Stimulated activated CD4-positive, alpha-beta T cell treated with anti-CD3 and anti-CD28 coated beads, Interleukin-1b, Interleukin-23, amount 100 ng/mL, for 24 hours (primary cell): ENCODE measurements at regions not wholly inside any gene's neighbourhood (a gene's known extent, or its start where the extent isn't known, plus 50 kb on each side); places are given as distances from the start of the nearest gene placed in this dataset.
"Not testable (repeated sequence)": the region's sequence is repeated elsewhere in the genome, so short reads cannot be mapped to it uniquely, and the experiment has no call there.

ENCODE experiments used
- DNase-seq, 4 experiments: peaks; one replicate each; pipeline ENCODE4 v3.0.0-alpha.2; 2020; ENCODE audit warnings: low read depth in 4 of 4, low spot score in 1 of 4

DNA sequence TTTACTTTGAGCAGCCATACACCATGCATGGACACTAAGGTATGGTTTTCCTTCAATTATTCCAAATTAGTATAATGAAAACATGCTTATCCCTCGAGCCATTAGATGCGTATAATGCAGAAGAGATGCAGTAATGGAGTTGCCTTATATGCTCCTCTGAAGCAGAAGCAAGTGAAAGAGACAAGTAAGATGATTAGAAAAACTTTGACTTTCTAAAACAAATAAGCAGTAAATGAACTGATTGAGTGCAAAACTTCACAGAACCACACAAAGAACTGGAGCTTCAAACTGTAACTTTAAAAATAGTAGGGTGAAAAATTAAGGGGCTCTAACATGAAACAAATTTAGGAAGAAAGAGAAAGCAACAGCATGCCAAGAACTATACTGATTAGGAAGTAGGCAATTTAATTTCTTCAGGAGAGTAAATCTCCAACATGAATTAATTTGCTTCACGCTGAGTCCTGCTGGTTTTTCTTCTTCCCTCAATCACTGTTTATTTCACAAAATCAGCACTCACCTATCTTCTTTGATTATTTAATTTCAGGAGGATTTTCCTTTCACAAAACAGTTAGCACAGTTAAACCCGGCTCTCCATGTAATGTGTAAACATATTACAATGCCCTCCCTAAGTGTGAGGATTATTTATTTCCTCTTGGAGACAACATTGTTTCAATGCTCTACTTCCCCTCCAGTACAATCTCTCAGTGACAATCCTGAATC, 90.3 kb upstream of the PAM start:
- DNase-seq: no peak

DNA sequence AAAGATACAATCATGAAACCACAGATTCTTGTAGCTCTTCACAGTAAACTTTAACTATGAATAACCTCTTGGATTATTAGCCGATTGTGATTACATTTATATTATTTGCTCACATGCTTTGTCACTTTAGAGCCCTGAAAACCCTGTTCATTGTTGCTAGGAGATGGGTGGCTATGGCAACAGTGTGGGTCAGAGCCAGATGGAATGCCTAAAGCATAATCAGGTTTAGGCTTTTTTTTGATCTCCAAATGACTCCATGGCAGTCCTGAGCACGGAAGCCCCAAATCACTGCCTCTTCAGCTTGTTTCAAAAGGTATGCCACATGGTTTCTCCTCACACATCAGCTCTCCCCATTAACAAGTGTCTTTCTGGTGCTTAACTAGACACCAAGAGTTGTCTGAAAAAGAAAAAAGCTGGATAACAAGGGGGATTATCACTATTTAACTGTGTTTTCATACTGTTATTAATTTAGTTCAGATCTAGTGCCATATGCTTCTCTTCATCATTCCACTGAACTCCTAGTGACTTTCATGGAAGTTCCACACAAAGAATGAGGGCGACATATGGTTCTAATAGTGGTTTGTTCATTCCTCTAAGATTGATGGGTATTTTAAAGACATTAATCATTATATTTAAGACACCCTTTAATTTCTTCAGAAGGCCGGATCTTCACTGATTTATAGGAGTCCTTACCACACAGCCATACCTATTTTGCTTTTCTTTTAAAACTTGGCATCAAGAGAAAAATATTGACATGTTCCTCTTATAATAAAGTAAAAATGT, 88.8 kb upstream of the PAM start:
- DNase-seq: no peak

DNA sequence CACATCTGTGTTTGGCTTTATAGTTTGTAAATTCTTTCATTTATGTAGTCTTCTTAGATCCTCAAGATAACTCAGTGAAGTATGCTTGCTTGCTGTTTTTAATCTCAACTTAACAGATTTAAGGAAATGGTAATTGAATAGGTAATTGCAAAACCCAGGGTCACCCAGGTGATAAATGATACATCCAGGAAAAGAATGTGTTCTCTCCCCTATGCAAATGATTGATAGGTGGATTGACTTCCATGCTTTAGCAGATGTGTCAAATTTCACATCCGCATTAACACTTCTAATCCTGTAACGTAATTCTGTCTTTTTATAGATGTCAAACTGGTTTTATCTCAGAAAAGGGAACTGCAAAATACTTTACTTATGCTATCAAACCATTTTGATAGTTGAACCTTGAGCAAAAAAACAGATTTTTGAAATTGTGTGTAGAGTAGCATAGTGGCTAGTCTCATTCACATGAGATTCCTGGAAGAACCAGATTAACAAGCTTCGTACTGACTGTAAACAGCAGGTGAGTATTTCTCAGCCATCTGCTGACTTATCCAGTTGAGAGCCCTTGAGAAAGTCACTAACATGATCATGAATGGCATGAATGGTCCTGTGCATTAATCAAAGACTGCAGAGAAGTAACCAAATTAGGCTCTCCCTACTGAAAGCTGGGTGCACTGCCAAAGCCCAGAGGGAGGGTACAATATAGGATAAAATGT, 86.7 kb upstream of the PAM start:
- no peak for DNase-seq

DNA sequence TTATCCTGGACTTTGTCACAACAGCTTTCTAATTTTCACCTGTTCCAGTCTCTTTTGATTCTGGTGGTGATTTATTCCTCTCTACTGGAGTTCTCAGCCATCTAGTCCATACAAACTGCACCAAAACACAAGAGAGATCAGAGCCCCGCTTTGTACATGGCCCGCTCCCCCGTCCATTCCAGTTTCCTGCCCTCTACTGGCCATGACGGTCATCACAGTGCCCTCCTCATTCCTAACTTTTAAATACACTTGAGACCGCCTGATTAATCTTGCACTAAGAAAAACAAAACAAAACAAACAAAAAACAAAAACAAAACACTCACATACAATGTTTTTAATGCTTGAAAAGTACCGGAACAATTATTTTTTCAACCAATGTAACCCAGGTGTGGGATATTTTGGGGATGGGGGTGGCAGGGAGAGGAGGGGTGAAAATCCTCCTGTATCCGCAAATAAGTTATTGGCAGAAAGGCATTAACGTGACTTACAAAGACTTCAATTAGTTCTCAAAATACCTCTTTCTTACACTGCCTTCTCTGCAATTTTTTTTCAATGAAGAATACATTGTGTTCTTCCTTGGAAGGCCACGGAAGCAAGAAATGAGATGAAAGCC, 84.8 kb upstream of the PAM start:
- no peak for DNase-seq

DNA sequence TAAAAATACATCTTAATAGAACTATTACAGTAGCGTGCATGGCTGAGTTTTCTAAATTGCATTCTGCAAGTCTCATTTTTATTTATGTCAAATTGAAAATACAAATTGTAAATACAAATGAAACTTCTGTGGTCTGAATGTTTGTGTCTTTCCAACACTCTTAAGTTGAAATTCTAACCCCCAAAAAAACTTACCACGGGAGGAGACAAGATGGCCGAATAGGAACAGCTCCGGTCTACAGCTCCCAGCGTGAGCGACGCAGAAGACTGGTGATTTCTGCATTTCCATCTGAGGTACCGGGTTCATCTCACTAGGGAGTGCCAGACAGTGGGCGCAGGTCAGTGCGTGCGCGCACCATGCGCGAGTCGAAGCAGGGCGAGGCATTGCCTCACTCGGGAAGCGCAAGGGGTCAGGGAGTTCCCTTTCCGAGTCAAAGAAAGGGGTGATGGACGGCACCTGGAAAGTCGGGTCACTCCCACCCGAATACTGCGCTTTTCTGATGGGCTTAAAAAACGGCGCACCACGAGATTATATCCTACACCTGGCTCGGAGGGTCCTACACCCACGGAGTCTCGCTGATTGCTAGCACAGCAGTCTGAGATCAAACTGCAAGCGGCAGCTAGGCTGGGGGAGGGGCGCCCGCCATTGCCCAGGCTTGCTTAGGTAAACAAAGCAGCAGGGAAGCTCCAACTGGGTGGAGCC, 83.9 kb upstream of the PAM start:
- DNase-seq: not testable (repeated sequence)

DNA sequence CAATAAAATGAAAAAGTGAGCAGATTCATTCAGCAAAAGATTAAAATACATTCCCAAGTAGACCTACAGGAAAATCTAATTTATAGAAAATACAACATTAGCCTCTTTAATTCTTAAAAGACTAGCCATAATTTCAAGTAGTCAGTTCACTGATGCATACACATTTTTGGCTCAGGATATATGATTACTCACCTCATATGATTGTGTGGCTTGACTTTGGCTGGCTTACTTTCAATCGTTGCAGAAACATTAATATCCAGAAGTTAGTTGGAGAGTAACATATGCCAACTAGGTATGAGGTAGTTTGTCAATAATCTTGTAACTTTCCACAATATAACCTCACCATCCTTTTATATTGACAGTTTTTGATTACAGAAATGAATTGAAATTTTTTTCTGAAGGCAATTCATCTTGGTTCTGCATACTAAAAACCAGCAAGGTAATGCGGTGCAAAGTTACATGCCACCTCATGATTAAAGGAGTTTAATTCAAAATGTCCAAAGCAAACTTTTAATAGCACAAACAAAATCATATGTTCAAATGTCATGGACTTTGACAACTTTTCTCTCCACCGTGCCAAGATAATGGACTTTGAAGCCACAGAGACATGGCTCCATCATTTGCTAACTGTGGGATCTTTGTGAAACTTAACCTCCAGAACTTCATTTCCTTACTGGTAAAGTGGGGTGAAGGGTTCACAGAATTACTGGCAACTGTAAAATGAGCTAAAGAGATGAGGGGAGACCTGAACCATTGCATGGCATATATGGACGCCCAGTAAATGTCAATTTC, 76.6 kb upstream of the PAM start:
- no peak for DNase-seq

DNA sequence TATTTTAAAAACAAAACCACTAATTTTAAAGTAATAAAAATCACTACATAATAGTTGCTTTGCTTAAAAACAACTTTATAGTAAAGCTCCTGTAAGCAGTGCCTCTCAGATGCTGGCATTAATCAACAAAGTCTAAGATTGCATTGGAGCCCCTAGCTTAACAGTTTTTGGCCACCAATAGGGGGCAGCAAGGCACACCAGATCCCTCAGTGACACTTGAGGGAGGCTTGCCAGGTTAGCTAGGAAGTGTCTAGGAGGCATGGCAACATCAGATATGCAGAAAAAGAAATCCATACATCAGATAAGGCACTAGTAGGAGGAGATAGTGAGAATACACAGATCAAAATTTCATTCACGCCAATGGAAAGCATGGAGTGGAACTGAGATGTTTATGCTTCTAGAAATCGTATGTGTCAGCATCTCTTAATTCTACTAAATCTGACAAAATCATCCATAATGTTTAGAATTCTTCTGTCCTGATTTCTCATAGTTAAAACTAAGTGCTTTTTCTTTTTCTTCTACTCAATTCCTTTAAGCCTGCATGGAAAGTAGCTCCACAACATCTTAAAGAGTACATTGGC, 73.6 kb upstream of the PAM start:
- peak; percentile 39 to 54 (median 49) for DNase-seq

DNA sequence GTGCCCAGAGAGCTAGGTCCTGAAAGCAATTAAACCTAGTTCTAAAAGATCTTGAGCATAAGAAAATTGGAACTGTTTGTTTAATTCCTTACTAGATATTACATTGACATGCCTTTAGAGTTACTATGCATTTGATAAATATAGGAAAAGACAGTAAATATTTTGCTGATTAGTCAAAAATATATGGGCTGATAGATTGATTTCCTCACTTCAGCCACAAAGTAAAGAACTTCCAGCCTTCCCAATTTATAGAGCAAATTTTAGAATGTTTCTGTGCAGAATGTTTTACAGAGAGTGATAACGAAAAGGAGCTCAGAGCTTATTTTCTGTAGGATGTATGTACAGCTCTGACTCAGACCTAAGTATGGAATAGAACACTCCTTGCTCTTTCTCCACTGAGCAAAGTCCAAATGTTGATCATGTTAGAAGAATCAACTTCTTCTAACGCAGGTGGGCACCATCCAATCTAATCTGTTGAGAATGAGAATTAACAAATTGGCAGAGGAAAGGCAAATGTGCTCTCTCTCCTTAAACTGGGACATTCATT, 72.9 kb upstream of the PAM start:
- no peak for DNase-seq

DNA sequence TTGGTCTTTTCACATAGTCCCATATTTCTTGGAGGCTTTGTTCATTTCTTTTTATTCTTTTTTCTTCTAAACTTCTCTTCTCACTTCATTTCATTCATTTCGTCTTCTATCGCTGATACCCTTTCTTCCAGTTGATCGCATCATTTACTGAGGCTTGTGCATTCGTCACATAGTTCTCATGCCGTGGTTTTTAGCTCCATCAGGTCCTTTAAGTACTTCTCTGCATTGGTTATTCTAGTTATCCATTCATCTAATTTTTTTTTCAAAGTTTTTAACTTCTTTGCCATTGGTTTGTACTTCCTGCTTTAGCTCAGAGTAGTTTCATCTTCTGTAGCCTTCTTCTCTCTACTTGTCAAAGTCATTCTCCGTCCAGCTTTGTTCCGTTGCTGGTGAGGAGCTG, 67.0 kb upstream of the PAM start:
- DNase-seq: not testable (repeated sequence)

DNA sequence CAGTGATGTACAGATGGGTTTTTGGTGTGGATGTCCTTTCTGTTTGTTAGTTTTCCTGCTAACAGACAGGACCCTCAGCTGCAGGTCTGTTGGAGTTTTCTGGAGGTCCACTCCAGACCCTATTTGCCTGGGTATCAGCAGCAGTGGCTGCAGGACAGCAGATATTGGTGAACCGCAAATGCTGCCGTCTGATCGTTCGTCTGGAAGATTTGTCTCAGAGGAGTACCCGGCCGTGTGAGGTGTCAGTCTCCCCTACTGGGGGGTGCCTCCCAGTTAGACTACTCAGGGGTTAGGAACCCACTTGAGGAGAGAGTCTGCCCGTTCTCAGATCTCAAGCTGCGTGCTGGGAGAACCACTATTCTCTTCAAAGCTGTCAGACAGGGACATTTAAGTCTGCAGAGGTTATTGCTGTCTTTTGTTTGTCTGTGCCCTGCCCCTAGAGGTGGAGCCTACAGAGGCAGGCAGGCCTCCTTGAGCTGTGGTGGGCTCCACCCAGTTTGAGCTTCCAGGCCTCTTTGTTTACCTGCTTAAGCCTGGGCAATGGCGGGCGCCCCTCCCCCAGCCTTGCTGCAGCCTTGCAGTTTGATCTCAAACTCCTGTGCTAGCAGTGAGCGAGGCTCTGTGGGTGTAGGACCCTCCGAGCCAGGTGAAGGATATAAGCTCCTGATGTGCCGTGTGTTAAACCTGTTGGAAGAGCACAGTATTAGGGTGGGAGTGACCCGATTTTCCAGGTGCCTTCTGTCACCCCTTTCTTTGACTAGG, 66.3 kb upstream of the PAM start:
- DNase-seq: not testable (repeated sequence)

DNA sequence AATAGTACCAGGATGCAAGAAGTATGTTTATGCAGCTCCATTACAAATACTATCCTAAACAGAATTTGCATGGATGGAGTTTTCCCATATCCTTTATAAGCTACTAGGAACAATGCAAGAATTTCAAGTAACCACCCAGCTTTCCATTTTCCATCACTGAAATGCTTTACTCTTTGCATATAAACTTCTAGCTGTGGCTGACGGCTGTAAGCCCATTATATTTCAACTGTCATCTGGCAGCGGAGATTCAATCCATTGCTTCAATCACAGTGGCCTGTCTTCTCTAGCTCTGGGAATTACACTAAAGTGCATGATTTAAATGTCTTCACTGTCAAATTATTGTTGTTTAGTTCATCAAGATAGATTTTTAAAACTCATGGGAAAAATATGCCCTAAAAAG, 64.2 kb upstream of the PAM start:
- DNase-seq: no peak

DNA sequence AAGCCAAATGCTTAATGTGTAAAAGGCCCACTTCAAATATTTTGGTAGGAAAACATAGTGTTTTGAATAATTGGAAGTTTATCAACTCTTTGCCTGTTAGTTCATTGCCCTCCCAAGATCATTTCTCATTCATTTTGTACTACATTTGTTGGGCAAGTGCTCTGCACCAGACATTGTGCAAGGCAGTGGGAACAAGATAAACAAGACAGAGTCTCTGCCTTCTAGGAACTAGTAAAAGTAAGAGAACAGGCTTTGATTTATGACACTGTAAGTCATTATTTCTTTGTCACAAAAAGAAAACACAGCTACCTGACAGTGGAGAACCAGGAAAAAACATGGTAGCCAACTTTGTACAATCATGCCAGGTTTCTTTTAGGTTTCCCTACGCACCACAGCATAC, 63.7 kb upstream of the PAM start:
- no peak for DNase-seq

DNA sequence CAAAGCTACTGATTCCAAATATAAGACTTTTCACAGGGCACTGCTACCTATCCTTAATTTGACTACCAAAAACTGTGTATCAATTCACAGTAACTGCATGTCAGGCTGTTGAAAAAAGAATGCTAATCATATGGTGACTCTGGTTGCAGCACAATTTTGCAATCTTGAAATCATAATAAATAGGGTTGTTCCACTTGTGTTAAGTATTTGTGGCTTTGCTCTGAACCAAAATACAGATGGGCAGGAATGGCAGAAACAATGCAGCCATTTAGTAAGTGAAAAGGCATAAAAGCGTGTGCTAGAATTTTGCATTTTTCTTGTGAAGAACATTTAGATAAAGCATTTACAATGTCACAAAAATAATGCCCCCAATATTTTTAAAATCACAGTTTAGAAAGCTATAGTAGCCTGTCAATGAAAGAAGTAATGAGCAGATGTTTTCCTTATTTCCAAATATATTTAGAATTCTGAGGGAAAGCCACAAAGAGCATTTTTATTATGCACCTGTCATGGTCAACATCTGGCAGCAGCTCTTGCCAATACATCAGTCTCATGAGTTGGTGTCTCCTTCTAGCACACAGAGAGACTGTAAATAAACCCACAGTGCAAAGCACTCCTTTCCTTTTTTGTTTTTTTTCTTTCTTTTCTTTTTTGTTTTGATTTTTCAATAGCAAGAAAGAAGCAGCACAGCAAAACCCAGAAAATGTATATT, 54.8 kb upstream of the PAM start:
- DNase-seq: no peak

DNA sequence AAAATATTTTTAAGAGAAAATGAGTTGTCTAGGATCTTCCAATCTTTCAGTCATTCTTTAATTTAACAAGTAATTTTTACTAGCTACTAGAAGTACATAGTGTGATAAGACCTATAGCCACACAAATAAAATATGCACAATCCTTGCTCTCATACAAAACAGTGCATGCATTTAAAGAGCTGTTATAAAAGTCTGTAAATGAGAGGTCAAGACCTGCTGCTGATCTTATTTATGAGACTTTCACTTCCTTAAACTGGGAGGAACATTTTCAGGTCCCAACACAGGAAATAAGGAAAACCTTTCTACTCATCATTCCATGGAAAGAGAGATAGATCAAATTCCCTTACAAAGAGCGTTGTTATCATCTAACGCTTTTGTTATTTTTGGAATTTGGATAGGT, 54.2 kb upstream of the PAM start:
- no peak for DNase-seq

DNA sequence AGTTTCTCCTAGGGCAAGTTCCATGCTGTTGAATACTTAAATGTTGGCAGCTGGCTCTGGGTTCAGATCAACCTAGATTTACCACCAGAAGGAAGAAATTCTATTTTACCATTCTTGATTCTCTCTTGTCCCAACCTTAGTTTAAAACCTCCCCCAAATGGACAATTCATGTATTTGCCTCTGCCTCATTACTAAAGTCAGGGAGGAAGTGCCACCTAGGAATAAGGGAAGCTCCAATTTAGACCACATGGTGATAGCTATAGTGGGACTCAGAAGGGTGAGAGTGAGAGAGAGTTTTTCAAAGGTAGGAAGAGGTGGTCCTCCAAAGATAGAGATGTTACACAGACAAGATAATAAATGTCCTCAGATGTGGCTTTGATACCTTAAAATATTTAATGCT, 53.4 kb upstream of the PAM start:
- DNase-seq: no peak
